GM12865 (cell line): ENCODE measurements at regions not wholly inside any gene's neighbourhood (a gene's known extent, or its start where the extent isn't known, plus 50 kb on each side); places are given as distances from the start of the nearest gene placed in this dataset.
A peak's percentile ranks its signal among the peaks of the same experiment; 100 is the strongest.

Source experiments
- DNase-seq: peaks from one replicate; pipeline ENCODE4 v3.0.0; 2010; ENCODE audit warnings: low read depth
- H3K4me3 ChIP-seq: 2 replicates; pipeline ENCODE4 v1.5.1; 2011; ENCODE audit warnings: mild to moderate bottlenecking, low read depth, low read length, control low read depth
- TF ChIP-seq, protein P1 (sequence below): IDR thresholded peaks from 2 replicates; pipeline ENCODE4 v1.5.1; 2011; ENCODE audit warnings: low read length, control low read depth, low read depth, inconsistent platforms; ENCODE audit not compliant: insufficient read depth; ENCODE audit errors: missing control alignments

DNA sequence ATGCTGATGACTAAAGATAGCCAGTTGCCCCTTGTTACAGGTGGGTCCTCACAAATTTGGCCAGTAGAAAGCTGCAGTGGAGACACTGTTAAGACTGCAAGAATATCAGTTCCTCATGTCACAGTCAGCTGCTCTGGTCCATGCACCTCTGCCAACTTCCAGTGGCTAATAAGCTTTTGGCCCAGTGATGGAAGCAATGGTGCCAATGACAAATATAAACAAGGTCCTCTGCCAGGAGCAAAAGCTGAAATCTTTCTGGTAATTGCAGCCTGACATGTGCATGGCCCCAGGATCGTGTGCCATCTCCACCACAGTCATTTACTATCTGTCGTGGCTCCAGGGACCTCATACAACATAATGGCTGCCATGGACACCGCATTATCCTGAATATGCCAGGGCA lies 85.4 kb upstream of the TMEM260 start:
- no peak for DNase-seq
- TF ChIP-seq, protein P1, sequence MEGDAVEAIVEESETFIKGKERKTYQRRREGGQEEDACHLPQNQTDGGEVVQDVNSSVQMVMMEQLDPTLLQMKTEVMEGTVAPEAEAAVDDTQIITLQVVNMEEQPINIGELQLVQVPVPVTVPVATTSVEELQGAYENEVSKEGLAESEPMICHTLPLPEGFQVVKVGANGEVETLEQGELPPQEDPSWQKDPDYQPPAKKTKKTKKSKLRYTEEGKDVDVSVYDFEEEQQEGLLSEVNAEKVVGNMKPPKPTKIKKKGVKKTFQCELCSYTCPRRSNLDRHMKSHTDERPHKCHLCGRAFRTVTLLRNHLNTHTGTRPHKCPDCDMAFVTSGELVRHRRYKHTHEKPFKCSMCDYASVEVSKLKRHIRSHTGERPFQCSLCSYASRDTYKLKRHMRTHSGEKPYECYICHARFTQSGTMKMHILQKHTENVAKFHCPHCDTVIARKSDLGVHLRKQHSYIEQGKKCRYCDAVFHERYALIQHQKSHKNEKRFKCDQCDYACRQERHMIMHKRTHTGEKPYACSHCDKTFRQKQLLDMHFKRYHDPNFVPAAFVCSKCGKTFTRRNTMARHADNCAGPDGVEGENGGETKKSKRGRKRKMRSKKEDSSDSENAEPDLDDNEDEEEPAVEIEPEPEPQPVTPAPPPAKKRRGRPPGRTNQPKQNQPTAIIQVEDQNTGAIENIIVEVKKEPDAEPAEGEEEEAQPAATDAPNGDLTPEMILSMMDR = no peak
- no peak overlapping the region for H3K4me3 ChIP-seq

DNA sequence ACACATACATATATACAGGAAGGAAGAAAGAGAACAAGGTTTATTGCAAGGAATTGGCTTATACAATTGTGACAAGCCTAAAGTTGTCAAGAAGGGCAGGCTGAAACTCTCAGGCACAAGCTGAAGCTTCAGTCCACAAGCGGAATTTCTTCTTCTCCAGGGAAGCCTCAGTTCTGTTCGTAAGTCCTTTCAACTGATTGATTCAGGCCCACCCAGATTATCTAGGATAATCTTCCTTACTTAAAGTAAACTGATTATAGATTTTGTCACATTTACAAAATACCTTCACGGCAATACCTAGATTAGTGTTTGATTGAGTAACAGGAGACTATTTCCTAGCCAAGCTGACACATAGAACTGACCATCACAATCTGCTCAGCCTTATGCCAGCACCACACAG lies 81.5 kb upstream of the TMEM260 start:
- TF ChIP-seq, protein P1 = no peak
- DNase-seq = no peak
- no peak overlapping the region for H3K4me3 ChIP-seq

DNA sequence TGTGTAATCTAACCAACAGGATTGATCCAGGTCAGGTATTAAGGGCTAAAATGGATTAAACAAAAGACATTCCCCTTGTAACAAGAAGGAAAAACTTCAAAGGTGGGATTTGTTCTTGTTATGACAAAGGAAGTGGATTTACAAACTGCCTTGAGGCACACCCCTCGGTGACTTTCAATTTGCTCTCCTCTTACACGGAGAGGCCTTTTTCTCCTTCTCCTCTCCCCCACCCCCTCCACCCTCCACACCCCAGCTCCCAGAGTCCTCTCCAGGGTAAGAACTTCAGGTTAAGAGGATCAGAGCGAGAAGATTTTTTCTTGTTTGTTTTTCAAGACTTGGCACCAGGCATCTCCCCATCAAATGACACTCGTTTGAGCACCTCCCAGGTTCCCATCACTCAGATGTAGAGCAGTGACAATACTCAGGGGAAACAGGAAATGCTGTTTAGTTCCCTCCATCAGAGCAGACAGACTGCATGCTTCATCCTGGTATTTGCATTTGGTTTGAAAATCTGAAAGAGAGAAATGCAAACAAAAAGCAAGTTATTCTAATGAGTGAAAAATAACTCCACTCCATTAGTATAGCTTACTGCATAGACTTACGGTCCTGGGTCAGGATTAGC lies 77.6 kb upstream of the TMEM260 start:
- peak; percentile 3 for DNase-seq
- TF ChIP-seq, protein P1 = no peak
- no peak overlapping the region for H3K4me3 ChIP-seq

DNA sequence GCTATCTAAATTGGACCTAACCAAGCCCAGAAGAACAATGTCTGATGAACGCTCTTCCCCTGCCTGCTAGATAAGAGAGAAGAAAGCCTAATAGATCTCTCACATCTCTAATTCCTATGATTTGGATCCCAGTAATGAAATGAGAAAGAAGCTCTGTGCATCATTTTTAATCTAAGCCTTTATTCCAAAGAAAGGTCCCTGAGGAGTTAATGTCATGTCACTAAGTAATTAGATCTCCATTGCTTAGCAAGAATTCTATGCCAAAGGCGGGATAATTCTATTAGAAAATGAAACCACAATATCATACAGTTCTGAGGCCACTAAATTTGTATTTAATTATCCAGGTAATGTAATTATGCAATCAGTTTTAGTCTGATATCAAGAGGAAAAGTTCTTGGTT lies 74.2 kb upstream of the TMEM260 start:
- no peak overlapping the region for H3K4me3 ChIP-seq
- DNase-seq = no peak
- TF ChIP-seq, protein P1 = no peak

DNA sequence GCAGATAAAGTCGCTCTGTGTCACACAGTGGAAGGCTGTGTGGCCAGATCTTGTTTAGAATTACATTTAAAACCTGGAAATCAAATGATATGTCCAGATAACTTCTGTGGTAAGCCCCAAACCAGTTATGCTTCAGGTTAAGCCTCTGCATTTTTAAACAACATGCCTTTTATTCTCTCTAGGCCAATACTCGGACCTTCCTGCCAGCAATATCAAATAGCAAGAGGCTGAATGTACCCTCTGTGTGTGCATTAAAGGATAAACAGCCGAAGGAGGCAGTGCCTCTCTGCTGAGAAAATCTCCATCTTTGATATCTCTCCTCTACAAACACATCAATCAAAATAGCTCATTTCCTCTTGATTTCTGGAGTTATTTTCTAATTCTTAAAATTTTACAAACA lies 67.1 kb upstream of the TMEM260 start:
- TF ChIP-seq, protein P1 = no peak
- DNase-seq = no peak
- no peak overlapping the region for H3K4me3 ChIP-seq

DNA sequence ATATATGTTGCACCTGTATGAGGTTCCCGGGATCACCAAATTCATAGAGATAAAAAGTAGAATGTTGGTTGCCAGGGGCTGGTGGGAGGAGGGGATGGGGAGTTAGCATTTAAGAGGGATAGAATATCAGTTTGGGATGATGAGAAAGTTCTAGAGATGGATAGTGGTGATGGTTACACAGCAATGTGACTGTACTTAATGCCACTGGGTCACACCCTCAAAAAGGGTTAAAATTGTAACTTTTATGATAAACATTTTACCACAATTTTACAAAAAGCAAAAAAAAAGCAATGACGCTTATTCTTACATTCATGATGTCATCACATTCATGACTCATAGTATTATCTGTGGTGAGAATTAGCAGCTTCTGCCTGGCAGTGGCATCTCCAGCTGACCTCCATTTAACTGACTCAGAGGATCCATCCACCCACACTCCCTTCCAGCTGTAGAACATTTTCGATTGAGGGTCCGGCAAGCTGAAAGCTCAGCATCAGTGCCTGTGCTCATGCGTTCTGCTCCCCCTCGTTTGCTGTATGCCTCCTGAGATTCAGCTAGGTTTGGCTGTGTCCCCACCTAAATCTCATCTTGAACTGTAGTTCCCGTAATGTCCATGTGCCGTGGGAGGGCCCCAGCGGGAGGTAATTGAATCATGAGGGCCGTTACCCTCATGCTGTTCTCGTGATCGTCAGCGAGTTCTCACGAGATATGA lies 64.8 kb upstream of the TMEM260 start:
- no peak overlapping the region for H3K4me3 ChIP-seq
- no peak for DNase-seq
- TF ChIP-seq, protein P1 = no peak

DNA sequence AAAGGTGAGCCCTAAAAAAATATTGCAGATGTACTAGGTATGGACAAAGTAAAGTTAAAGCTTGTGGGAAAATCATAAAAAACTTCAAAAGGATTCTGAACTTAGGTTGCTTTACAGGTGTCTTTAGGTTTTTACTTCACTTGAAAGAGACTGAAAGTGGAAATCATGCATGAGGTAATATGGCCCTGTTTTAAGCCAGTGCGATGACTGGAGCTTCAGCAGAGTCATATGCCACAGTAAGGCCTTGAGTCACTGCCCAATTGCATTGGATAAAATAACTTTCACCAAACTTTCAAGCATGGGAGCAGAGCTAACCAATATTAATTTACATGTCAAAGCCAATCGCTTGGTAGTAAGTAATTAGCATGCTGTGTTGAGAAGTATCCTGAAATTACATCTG lies 63.9 kb upstream of the TMEM260 start:
- DNase-seq = no peak
- TF ChIP-seq, protein P1 = no peak
- no peak overlapping the region for H3K4me3 ChIP-seq
